Gastroesophageal sphincter (tissue), 4 donors: ENCODE measurements at regions not wholly inside any gene's neighbourhood (a gene's known extent, or its start where the extent isn't known, plus 50 kb on each side); places are given as distances from the start of the nearest gene placed in this dataset.
A peak's percentile ranks its signal among the peaks of the same experiment; 100 is the strongest.

Source experiments
- ATAC-seq: fragments of 150-250 bp; one replicate; pipeline ENCODE4 v1.9.1; 2016; ENCODE audit warnings: mild to moderate bottlenecking, moderate library complexity
- H3K27ac ChIP-seq, 4 donors: fragments of 200-600 bp; sonication (generic) in 3 of 4; 1 replicate in 3 of 4; 2 replicates in 1 of 4; pipeline ENCODE4 v1.5.1; 2016 to 2019
- H3K27me3 ChIP-seq: fragments of 200-600 bp; sonication (generic); one replicate; pipeline ENCODE4 v1.5.1; 2019
- H3K36me3 ChIP-seq, 2 donors: fragments of 200-600 bp; sonication (generic); one replicate each; pipeline ENCODE4 v1.5.1; 2019; ENCODE audit warnings: control low read depth in 1 of 2
- H3K4me1 ChIP-seq, 3 donors: fragments of 200-600 bp; sonication (generic); 1 replicate in 2 of 3; 2 replicates in 1 of 3; pipeline ENCODE4 v1.5.1; 2016 to 2019; ENCODE audit warnings: control low read depth in 2 of 3
- H3K4me3 ChIP-seq, 2 donors: fragments of 200-600 bp; sonication (generic); one replicate each; pipeline ENCODE4 v1.5.1; 2019; ENCODE audit warnings: mild to moderate bottlenecking in 1 of 2, moderate library complexity in 1 of 2
- H3K9me3 ChIP-seq, 3 donors: fragments of 200-600 bp; sonication (generic); one replicate each; pipeline ENCODE4 v1.5.1; 2017 to 2019; ENCODE audit warnings: control low read depth in 2 of 3
- EP300 ChIP-seq: sonication (generic); formaldehyde crosslinking; IDR thresholded peaks from one replicate; pipeline ENCODE4 v1.6.1; 2017; ENCODE audit warnings: antibody characterized with exemption, mild to moderate bottlenecking
- POLR2A ChIP-seq, 2 donors: fragments of 450-650 bp; IDR thresholded peaks; one replicate each; pipeline ENCODE4 v1.6.1; 2017; ENCODE audit warnings: antibody characterized with exemption in 2 of 2, mild to moderate bottlenecking in 2 of 2, moderate library complexity in 1 of 2
- POLR2AphosphoS5 ChIP-seq: sonication (generic); formaldehyde crosslinking; IDR thresholded peaks from one replicate; pipeline ENCODE4 v1.6.1; 2017; ENCODE audit warnings: antibody characterized with exemption
- WGBS, 2 donors: methylation state at CpG; one replicate each; pipeline ENCODE4 v1.1.5; 2018; ENCODE audit warnings: low coverage in 1 of 2; 5-methylcytosine and 5-hydroxymethylcytosine counted together
- TF ChIP-seq, protein P1 (sequence below), 4 experiments: fragments of 200-600 bp in 2 of 4; fragments of 450-650 bp in 2 of 4; sonication (generic) in 1 of 4; IDR thresholded peaks; one replicate each; pipeline ENCODE4 v1.5.1; 2017 to 2019; ENCODE audit warnings: antibody characterized with exemption in 4 of 4, mild to moderate bottlenecking in 2 of 4, moderate library complexity in 2 of 4

DNA sequence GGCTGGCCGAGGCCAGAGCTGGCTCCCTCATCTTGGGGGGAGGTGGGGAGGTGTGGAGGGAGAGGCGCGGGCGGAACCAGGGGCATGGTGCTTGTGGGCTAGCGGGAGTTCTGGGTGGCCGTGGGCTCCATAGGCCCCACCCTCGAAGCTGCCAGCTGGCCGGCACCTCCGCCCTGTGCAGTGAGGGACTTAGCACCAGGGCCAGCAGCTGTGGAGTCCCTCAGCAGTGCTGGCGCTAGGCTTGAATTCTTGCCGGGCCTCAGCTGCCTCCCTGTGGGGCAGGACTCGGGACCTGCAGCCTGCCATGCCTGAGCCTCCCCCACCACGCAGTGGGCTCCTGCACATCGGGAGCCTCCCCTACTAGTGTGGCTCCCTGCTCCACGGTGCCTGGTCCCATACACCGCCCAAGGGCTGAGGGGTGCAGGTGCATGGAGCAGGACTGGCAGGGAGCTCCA, 603.3 kb downstream of the PCDH18 start:
- no peak for TF ChIP-seq POLR2AphosphoS5
- Histone ChIP-seq H3K27me3 (no peaks in the 10 kb centered on the region), H3K4me3 (no peak overlapping the region), H3K36me3 (no peaks in the 10 kb centered on the region), H3K27ac (no peak overlapping the region), H3K4me1 (peaks cover 0 to 12% (median 0%) of the 10 kb centered on the region in 3 donors), H3K9me3 (no peaks in the 10 kb centered on the region)
- no CpG with 5 or more reads among the region's 16 CpGs for WGBS, 2 donors
- no peak for ATAC-seq

DNA sequence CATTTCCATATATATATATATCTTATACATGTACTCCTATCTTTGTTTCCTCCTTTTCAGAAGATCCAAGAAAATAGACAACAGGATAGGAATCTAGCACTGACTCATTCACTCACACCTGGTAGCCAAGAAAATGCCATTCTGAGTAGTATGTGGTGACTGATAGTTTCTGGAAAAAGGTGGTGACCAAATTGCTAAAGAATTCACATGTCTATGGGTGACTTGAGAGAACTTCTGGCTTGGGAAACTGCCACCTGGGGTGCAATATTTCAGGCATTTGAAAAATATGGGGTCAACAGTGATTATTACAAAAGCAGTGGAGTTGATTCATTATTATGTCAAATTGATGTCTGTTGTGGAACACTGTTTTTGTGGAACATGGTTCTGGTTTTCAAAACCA, 605.1 kb downstream of the PCDH18 start:
- H3K36me3 ChIP-seq: no peaks in the 10 kb centered on the region
- H3K4me3 ChIP-seq: no peak overlapping the region
- peak; percentile 51 for ATAC-seq
- TF ChIP-seq POLR2A (IDR thresholded peaks at IDR 0.05): no peak
- TF ChIP-seq POLR2AphosphoS5: peak; percentile 20
- TF ChIP-seq, protein P1, sequence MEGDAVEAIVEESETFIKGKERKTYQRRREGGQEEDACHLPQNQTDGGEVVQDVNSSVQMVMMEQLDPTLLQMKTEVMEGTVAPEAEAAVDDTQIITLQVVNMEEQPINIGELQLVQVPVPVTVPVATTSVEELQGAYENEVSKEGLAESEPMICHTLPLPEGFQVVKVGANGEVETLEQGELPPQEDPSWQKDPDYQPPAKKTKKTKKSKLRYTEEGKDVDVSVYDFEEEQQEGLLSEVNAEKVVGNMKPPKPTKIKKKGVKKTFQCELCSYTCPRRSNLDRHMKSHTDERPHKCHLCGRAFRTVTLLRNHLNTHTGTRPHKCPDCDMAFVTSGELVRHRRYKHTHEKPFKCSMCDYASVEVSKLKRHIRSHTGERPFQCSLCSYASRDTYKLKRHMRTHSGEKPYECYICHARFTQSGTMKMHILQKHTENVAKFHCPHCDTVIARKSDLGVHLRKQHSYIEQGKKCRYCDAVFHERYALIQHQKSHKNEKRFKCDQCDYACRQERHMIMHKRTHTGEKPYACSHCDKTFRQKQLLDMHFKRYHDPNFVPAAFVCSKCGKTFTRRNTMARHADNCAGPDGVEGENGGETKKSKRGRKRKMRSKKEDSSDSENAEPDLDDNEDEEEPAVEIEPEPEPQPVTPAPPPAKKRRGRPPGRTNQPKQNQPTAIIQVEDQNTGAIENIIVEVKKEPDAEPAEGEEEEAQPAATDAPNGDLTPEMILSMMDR (IDR thresholded peaks at IDR 0.05): no peak
- H3K4me1 ChIP-seq: peaks cover 0 to 12% (median 0%) of the 10 kb centered on the region in 3 donors
- H3K9me3 ChIP-seq: no peaks in the 10 kb centered on the region
- no peaks in the 10 kb centered on the region for H3K27me3 ChIP-seq
- H3K27ac ChIP-seq: no peak overlapping the region

DNA sequence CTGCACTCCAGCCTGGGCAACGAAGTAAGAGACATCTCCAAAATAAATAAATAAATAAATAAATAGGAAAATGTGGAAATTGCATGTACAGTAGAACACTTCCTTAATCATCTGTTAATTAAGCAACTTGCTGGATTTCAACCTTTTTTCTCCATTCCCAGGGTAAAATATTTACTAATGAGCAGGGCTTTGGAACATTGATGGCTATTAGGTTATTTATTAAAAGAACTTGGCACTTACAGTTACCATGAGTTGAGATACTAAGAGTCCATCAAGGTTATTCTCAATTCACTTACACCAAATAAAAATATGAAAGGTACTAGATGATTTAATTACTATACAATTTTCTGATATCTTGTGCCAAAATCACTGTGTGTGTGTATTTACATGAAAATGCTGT, 607.1 kb downstream of the PCDH18 start:
- Histone ChIP-seq H3K36me3 (no peaks in the 10 kb centered on the region), H3K9me3 (no peaks in the 10 kb centered on the region), H3K27me3 (no peaks in the 10 kb centered on the region), H3K4me1 (no peaks in the 10 kb centered on the region), H3K4me3 (no peak overlapping the region), H3K27ac (no peak overlapping the region)
- ATAC-seq: no peak
- 100% methylated on average over 1 of the region's 1 CpG for WGBS, 2 donors
- TF ChIP-seq POLR2AphosphoS5 (no peak), POLR2A (IDR thresholded peaks at IDR 0.05) (no peak), EP300 (no peak)
- TF ChIP-seq, protein P1 (IDR thresholded peaks at IDR 0.05): no peak

DNA sequence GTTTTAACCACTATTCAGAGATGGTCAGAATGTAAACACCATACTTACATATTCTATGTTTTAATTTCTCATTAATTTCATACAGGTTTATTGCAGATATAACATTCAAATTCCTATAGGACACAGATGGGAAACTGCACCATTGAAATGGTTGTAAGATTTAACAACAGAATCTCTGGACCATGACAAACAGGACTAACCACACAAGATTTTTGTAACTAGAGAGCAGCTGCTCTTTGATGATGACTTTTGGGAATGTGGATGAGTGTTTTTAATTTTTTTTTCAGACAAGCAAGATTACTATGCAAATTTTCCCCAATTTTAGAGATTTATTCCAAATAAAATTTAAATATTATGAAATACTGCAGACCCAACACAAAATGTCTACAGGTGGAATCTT, 610.2 kb downstream of the PCDH18 start:
- H3K4me1 ChIP-seq: no peaks in the 10 kb centered on the region
- TF ChIP-seq POLR2AphosphoS5 (no peak), POLR2A (IDR thresholded peaks at IDR 0.05) (no peak), EP300 (no peak)
- TF ChIP-seq, protein P1 (IDR thresholded peaks at IDR 0.05): no peak
- H3K27me3 ChIP-seq: no peaks in the 10 kb centered on the region
- H3K4me3 ChIP-seq: no peak overlapping the region
- no peak for ATAC-seq
- H3K9me3 ChIP-seq: no peaks in the 10 kb centered on the region
- no peak overlapping the region for H3K27ac ChIP-seq
- no peaks in the 10 kb centered on the region for H3K36me3 ChIP-seq

DNA sequence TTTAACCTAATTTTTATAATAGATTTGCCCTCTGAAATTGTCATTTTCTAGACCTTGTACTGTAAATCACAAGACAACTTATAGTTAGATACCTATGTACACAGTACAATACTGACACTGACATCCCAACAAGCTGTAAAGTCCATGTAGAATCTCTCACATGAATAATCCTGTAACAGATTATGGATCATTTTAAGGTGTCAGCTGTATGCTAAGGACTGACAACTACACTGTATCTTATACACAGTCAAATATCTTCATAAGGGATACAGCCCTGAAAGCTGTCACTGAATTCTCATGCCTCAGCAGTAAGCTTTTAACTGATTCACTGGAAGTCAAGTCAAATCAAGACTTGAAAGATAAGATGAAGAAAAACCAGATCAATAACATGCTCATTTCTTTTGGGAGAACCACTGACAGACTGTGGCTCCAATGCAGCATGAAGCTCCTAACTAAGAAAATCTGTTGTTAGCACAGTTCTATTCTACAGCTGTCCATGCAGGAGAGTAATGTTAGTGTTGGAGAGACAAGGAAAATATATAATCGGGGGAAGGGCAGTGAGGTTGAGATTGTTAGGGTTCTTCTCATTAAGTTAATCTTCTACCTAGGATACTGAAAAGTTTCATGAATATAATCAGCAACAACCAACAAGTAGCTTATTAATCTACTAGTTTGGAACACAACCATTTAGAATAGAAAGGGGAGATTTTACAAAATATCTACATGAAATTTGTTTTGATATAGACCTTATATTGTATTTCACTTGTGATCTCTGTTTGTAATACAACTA, 612.0 kb downstream of the PCDH18 start:
- ATAC-seq: no peak
- no peaks in the 10 kb centered on the region for H3K4me1 ChIP-seq
- H3K27me3 ChIP-seq: no peaks in the 10 kb centered on the region
- no peaks in the 10 kb centered on the region for H3K36me3 ChIP-seq
- no peaks in the 10 kb centered on the region for H3K9me3 ChIP-seq
- 69 to 75% methylated on average over 1 of the region's 1 CpG for WGBS, 2 donors
- H3K4me3 ChIP-seq: no peak overlapping the region
- TF ChIP-seq POLR2A (IDR thresholded peaks at IDR 0.05) (no peak), EP300 (no peak), POLR2AphosphoS5 (no peak)
- TF ChIP-seq, protein P1 (IDR thresholded peaks at IDR 0.05): no peak
- H3K27ac ChIP-seq: no peak overlapping the region
